AG04450 (cell line): ENCODE measurements at regions not wholly inside any gene's neighbourhood (a gene's known extent, or its start where the extent isn't known, plus 50 kb on each side); places are given as distances from the start of the nearest gene placed in this dataset.

ENCODE experiments used
- CTCF ChIA-PET: fragments of 300-600, 350-600 bp; formaldehyde crosslinking; extraction: SDS; loops from one replicate; lab custom pipeline; 2022; ENCODE audit warnings: antibody characterized with exemption, inconsistent platforms; lab: Charles Lee
- POLR2A ChIA-PET: fragments of 350-600 bp; formaldehyde crosslinking; extraction: SDS; loops from one replicate; lab custom pipeline; 2021; ENCODE audit warnings: antibody characterized with exemption, inconsistent platforms; lab: Yijun Ruan, JAX
- DNase-seq: peaks from one replicate; pipeline ENCODE4 v3.0.0-alpha.2; 2011; ENCODE audit warnings: low read depth, low spot score
- H3K27ac ChIP-seq: one replicate; pipeline ENCODE4 v1.5.1; 2012; ENCODE audit warnings: low read depth, low read length, control low read depth
- H3K27me3 ChIP-seq: one replicate; pipeline ENCODE4 v1.6.0; 2012; ENCODE audit warnings: low read length; ENCODE audit not compliant: control insufficient read depth, insufficient read depth
- H3K4me3 ChIP-seq: 2 replicates; pipeline ENCODE4 v1.5.1; 2011; ENCODE audit warnings: mild to moderate bottlenecking, low read depth, low read length, control low read depth
- H3K9me3 ChIP-seq: 2 replicates; pipeline ENCODE4 v1.5.1; 2012; ENCODE audit warnings: low read length; ENCODE audit not compliant: control insufficient read depth, insufficient read depth
- TF ChIP-seq, protein P1 (sequence below): IDR thresholded peaks from 2 replicates; pipeline ENCODE4 v1.5.1; 2011; ENCODE audit warnings: low read depth, low read length, control low read depth, inconsistent platforms

DNA sequence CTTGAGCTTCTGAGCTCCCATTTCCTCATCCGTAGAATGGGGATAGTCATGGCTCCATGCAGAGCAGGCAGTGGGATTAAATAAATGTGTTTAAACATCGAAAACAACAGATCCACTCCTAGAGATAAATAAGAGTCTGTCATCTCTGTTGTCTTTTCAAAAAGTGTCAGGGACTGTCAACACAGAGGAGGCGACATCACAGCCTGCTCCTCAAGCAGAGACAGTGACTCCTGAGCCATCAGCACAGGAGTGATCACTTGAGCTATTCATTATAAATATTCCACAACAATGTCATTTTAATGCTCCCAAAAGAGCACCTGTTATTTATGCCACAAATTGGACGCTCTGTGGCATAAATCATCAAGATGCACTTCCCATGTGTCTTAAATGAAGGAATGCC lies 605.6 kb upstream of the CDH5 start:
- Histone ChIP-seq H3K27ac (no peak overlapping the region), H3K27me3 (peaks cover 11% of the 10 kb centered on the region), H3K9me3 (no peaks in the 10 kb centered on the region), H3K4me3 (no peak overlapping the region)
- DNase-seq, result no peak
- CTCF ChIA-PET, result no interaction called here
- TF ChIP-seq, protein P1, sequence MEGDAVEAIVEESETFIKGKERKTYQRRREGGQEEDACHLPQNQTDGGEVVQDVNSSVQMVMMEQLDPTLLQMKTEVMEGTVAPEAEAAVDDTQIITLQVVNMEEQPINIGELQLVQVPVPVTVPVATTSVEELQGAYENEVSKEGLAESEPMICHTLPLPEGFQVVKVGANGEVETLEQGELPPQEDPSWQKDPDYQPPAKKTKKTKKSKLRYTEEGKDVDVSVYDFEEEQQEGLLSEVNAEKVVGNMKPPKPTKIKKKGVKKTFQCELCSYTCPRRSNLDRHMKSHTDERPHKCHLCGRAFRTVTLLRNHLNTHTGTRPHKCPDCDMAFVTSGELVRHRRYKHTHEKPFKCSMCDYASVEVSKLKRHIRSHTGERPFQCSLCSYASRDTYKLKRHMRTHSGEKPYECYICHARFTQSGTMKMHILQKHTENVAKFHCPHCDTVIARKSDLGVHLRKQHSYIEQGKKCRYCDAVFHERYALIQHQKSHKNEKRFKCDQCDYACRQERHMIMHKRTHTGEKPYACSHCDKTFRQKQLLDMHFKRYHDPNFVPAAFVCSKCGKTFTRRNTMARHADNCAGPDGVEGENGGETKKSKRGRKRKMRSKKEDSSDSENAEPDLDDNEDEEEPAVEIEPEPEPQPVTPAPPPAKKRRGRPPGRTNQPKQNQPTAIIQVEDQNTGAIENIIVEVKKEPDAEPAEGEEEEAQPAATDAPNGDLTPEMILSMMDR, result no peak
- POLR2A ChIA-PET, result no interaction called here

DNA sequence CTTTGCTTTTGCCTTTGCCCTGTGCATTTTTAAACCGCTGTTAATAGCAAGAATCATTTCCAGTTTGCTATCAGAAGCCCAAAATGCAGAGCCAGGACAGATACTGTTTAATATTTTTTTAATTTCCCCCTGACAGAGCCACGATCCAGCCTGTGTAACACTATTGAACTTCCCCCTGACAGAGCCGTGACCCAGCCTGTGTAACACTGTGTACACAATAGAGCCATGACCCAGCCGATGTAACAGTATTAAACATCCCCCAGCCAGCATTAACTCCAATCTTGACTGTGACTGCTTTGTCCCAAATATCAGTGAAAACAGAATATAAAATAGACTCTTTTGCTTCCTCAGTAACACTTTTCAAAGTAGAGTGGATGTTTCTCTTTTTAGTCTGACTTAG lies 607.9 kb upstream of the CDH5 start:
- Histone ChIP-seq H3K4me3 (no peak overlapping the region), H3K27me3 (peaks cover 11% of the 10 kb centered on the region), H3K9me3 (no peaks in the 10 kb centered on the region), H3K27ac (no peak overlapping the region)
- TF ChIP-seq, protein P1, result no peak
- no peak for DNase-seq
- ChIA-PET CTCF (interaction anchor here (0.6 kb wide), 1 partner anchor 305 kb away, joined by 4 read pairs; no protein-coding TSS in a partner anchor), POLR2A (no interaction called here)

DNA sequence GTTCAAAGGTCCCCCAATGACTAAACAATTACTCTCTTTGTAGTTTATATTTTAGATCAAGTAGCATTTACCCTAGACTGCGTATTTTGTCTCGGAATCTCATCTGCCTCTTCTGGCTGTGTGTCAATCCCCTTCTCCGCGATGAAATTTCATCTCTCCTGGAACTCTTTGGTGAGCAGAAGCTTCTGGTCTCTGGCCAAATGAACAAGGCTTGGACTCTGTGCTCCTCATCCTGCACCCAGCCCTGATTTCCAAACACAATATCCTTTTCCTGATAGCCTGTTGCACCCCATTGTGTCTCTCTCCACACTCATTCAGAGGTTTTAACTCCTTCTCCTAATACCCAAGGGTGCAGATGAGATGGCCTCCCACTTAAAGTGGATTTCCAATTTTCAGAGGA lies 609.4 kb upstream of the CDH5 start:
- Histone ChIP-seq H3K9me3 (no peaks in the 10 kb centered on the region), H3K4me3 (no peak overlapping the region), H3K27me3 (peaks cover 18% of the 10 kb centered on the region), H3K27ac (no peak overlapping the region)
- no peak for DNase-seq
- POLR2A ChIA-PET, result no interaction called here
- TF ChIP-seq, protein P1, result no peak
- CTCF ChIA-PET, result no interaction called here

DNA sequence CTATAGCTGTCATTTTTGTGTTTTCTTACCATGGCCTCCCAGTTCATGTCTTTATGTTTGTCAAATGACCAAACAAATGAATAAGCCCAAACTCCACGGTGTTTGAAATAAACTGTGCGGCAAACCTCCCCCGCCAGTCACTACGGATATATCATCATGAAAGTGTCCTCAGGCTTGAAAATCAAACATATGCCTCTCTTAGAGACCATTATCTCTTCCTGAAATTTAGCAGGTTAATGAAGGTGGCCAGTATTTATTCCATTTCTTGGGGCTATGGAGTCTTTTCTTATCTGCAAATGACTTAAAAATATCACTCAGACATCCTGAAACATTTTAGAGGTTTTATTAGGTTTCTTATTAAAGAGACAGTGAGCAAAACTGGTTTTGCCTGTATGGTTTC lies 610.3 kb upstream of the CDH5 start:
- H3K27me3 ChIP-seq, result peaks cover 22% of the 10 kb centered on the region
- no peak overlapping the region for H3K27ac ChIP-seq
- no peak overlapping the region for H3K4me3 ChIP-seq
- H3K9me3 ChIP-seq, result no peaks in the 10 kb centered on the region
- TF ChIP-seq, protein P1, result no peak
- DNase-seq, result no peak
- ChIA-PET POLR2A (no interaction called here), CTCF (no interaction called here)

DNA sequence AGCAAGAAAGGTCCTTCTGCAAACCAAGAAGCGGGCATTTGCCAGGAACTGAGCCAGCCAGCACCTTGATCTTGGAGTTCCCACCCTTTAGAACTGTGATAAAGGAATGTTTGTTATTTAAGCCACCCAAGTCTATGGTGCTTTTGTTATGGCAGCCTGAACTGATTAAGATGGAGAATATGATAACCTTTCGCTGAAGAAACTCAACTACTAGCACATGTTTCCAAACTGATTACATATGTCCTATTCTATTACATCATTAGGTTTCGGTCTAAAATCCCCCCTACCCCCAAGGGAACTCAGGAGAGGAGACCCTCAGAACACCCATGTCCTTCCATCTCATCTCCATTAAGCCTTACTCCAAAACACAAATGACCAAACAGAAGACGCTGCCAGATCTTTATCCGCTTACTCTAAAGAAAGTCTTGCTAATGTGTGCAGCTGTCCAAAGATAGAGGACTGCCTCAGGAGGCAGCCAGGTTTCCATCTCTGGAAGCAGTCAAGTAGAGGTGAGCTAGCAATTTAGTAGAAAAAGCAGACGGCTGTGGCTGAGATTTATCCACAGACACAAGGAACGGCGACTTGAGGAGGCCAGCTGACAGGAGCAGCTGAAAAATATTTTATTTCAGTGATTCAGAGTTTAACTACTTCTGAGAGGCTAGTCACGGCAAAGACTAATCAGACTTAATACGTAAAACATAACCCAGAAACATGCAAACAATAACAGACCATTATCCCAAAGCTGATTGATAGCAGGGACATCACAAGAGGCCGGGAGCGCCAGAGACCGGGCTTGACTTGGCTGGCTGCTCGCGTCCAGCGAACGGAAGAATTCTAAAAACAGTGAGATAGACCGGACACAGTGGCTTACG lies 611.4 kb upstream of the CDH5 start:
- DNase-seq, result peak; percentile 26
- CTCF ChIA-PET, result no interaction called here
- TF ChIP-seq, protein P1, result no peak
- Histone ChIP-seq H3K27me3 (peaks cover 28% of the 10 kb centered on the region), H3K4me3 (no peak overlapping the region), H3K9me3 (no peaks in the 10 kb centered on the region), H3K27ac (no peak overlapping the region)
- POLR2A ChIA-PET, result interaction anchor here (0.7 kb wide), 1 partner anchor 375 kb away, joined by 3 read pairs; no protein-coding TSS in a partner anchor
